PFSK-1 (cell line): ENCODE measurements at regions not wholly inside any gene's neighbourhood (a gene's known extent, or its start where the extent isn't known, plus 50 kb on each side); places are given as distances from the start of the nearest gene placed in this dataset.

Source experiments
- FOXP2 ChIP-seq: optimal IDR thresholded peaks from 2 replicates; pipeline ENCODE3; 2011; ENCODE audit warnings: borderline replicate concordance, control low read depth, inconsistent platforms; ENCODE audit not compliant: insufficient read depth; ENCODE audit errors: extremely low read length, extremely low read depth
- POLR2AphosphoS5 ChIP-seq: IDR thresholded peaks from 2 replicates; pipeline ENCODE4 v1.6.1; 2012; ENCODE audit warnings: low read depth, mild to moderate bottlenecking, control low read depth, low read length, moderate library complexity
- SIN3A ChIP-seq: IDR thresholded peaks from 2 replicates; pipeline ENCODE4 v1.6.1; 2012; ENCODE audit warnings: mild to moderate bottlenecking, low read length, moderate library complexity, borderline replicate concordance; ENCODE audit not compliant: insufficient read depth
- TAF1 ChIP-seq: IDR thresholded peaks from 2 replicates; pipeline ENCODE4 v1.6.1; 2012; ENCODE audit warnings: low read length, control low read depth, borderline replicate concordance; ENCODE audit not compliant: insufficient read depth
- TF ChIP-seq, protein P1 (sequence below), 2 experiments: IDR thresholded peaks; 2 replicates each; pipeline versions ENCODE4 v1.6.1 to v1.8.0; 2011 to 2012; ENCODE audit warnings: low read depth in 2 of 2, low read length in 2 of 2, control low read depth in 1 of 2, inconsistent platforms in 1 of 2, mild to moderate bottlenecking in 1 of 2, moderate library complexity in 1 of 2; ENCODE audit not compliant: insufficient read depth in 1 of 2

DNA sequence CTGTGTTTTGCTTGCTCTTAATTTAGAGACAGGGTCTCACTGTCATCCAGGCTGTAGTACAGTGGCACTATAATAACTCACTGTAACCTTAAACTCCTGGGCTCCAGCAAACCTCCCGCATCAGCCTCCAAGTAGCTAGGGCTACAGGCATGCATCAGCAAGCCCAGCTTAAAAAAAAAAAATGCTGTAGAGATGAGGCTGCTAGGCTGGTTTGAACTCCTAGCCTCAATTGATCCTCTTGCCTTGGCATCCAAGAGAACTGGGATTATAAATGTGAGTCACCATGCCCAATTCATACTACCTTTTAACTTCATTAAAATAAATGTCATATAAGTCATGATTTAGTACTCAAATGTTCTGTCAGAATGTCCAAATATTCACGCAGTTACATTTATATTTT is 2195.7 kb upstream of the C9orf72 start:
- TF ChIP-seq, protein P1, sequence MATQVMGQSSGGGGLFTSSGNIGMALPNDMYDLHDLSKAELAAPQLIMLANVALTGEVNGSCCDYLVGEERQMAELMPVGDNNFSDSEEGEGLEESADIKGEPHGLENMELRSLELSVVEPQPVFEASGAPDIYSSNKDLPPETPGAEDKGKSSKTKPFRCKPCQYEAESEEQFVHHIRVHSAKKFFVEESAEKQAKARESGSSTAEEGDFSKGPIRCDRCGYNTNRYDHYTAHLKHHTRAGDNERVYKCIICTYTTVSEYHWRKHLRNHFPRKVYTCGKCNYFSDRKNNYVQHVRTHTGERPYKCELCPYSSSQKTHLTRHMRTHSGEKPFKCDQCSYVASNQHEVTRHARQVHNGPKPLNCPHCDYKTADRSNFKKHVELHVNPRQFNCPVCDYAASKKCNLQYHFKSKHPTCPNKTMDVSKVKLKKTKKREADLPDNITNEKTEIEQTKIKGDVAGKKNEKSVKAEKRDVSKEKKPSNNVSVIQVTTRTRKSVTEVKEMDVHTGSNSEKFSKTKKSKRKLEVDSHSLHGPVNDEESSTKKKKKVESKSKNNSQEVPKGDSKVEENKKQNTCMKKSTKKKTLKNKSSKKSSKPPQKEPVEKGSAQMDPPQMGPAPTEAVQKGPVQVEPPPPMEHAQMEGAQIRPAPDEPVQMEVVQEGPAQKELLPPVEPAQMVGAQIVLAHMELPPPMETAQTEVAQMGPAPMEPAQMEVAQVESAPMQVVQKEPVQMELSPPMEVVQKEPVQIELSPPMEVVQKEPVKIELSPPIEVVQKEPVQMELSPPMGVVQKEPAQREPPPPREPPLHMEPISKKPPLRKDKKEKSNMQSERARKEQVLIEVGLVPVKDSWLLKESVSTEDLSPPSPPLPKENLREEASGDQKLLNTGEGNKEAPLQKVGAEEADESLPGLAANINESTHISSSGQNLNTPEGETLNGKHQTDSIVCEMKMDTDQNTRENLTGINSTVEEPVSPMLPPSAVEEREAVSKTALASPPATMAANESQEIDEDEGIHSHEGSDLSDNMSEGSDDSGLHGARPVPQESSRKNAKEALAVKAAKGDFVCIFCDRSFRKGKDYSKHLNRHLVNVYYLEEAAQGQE (IDR thresholded peaks at IDR 0.05; ENCODE audit: insufficient read depth in 1 of 2, low read depth in 2 of 2, low read length in 2 of 2): no peak
- TF ChIP-seq TAF1 (no peak), SIN3A (no peak), FOXP2 (no peak), POLR2AphosphoS5 (no peak)

DNA sequence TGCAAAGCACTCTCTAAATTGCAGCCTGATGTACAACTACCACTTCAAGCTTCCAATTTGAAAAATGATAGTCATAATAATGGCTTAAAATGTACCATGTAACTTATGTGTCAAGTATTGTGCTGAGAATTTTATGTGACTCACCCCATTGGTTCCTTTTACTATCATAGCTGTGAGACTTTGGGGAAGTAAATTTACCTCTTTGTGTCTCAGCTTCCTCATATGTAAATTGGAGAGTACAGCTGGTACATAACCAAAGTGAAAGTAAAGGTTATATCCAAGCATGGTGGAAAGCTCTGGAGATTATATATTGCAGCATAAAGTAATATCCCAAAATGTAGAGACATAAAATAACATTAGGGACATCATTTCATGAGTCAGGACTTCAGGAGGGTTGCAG is 2200.4 kb upstream of the C9orf72 start:
- TF ChIP-seq TAF1 (no peak), FOXP2 (no peak), SIN3A (no peak), POLR2AphosphoS5 (no peak)
- TF ChIP-seq, protein P1 (IDR thresholded peaks at IDR 0.05; ENCODE audit: insufficient read depth in 1 of 2, low read depth in 2 of 2, low read length in 2 of 2): no peak

DNA sequence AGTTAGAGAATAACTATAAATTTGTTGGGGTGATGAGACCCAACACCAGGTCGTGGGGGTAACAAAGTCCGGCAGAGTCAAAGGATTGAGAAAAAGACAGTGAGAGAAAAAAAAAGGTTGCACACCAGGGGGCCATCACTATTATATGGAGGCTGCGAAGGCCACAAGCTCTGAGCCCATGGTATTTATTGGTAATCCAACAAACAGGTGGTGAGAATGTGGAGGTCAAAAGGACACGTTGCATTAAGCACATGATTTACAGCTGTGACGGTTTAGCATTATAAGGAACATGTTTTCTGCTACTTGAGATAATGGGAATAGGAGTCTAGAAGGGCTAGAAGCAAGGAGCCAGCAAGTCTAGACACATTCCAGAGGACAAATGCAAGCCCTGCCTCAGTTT is 2202.2 kb upstream of the C9orf72 start:
- TF ChIP-seq TAF1 (no peak), FOXP2 (no peak), POLR2AphosphoS5 (no peak)

GRCh38 chr9:29778281-29778849 is 2205.1 kb upstream of the C9orf72 start:
- TF ChIP-seq, protein P1 (IDR thresholded peaks at IDR 0.05; ENCODE audit: insufficient read depth in 1 of 2, low read depth in 2 of 2, low read length in 2 of 2): no peak
- TF ChIP-seq TAF1 (no peak), POLR2AphosphoS5 (no peak)

- TF ChIP-seq POLR2AphosphoS5 (no peak), SIN3A (no peak), FOXP2 (no peak), TAF1 (no peak)
- TF ChIP-seq, protein P1 (IDR thresholded peaks at IDR 0.05; ENCODE audit: insufficient read depth in 1 of 2, low read depth in 2 of 2, low read length in 2 of 2): no peak
These were observed 2220.7 kb upstream of the C9orf72 start for GRCh38 chr9:29793970-29794369.
